Embryonic facial prominence (tissue), 1 donor: ENCODE measurements at regions not wholly inside any gene's neighbourhood (a gene's known extent, or its start where the extent isn't known, plus 50 kb on each side); places are given as distances from the start of the nearest gene placed in this dataset.

Source experiments
- DNase-seq: peaks from one replicate; pipeline ENCODE4 v3.0.0-alpha.2; 2016; ENCODE audit errors: extremely low spot score

DNA sequence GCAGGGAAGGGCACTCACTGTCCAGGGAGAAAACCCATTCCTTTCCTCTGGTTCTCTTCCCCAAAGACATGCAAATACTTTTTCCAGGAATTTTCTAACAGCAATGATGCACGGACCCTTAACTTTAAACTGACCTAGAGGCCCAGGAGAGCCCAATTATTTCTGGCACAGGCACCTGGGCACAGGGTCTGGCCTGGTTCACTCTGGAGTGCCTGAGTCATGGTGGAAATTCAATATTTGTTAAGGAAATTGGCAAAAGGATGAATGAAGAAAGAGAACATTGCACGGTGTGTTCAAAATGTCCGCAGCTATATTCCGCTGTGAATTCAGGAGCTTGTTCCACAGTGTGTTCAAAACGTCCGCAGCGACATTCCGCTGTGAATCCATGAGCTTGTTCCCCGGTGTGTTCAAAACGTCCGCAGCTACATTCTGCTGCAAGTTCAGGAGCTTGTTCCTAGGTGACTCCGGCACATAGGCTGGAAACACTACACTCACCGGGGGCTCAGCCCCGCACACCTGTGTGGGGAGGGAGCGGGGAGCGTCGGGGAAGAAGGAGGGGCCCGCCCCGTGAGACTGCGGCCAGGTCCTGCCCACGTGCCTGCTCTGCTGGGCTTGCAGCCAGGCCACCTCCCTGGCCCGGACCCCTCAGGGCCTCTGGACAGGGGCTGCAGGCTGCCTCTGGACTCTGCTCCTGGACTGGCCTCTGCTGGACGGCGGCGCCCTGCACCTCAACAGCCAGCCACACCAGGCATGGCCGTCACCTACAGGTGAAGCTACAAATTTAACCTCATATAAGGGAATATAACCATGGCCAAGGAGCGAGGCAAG lies 72.0 kb upstream of the FAM20C start:
- DNase-seq: no peak

GRCh38 chr7:121002-121785 lies 71.2 kb upstream of the FAM20C start:
- no peak for DNase-seq

DNA sequence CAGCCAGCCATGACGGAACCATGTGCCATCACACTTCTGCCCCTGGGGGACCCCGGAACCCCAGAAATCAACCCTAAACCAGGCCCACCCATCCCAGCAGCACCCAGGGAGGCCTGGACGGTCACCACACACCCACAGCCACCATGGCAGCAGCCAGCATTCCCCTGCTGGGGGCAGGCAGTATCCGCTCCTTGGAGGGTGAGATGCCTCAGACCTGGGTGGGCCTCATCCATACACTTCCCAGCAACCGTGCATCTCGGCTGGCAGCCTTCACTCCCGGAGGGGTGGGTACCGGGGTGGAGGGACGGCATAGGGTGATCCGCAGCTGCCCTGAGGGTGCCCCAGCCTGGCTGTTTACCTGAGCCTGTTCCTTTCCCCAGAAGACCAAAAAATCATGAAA lies 69.1 kb upstream of the FAM20C start:
- no peak for DNase-seq

- DNase-seq: no peak
Measured at GRCh38 chr7:124130-124949, 68.0 kb upstream of the FAM20C start.

DNA sequence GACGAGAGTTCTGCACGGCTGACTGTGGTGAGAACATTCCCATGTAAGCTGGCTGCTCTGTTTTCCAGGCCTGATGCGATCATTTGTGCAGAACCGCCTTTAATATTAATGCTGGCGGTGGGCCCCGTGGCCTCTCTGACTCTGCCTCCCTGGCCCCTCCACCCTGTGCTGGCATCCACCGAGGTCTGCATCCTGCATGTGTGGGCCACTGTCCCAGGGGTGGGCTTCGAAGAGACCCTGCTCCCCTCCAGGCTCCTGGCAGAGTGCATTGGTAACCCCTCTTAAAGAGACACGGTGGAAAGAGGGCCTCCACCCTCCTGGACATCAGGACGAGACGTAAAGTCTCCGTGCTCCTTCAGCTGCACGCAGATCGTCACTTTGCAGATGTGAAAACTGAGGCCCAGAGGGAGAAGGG lies 67.3 kb upstream of the FAM20C start:
- DNase-seq: no peak

- no peak for DNase-seq
Measured at GRCh38 chr7:125661-126060, 66.7 kb upstream of the FAM20C start.

DNA sequence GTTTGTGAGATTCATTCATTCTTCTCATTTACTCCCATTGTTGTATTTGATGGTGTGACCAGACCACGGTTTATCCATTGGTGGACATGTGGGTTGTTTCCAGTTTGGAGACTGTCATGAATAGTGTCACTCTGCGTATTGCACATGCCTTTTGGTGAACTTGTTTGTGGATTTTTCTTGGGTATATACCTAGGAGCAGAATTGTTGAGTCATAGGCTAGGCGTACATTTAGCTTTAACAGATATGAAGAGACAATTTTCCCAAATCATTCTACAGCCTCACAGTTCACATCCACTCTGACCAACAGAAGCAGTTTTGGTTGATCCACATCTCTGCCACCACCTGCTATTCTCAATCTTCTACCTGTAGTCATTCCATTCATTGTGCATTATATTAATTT lies 66.0 kb upstream of the FAM20C start:
- DNase-seq: no peak

DNA sequence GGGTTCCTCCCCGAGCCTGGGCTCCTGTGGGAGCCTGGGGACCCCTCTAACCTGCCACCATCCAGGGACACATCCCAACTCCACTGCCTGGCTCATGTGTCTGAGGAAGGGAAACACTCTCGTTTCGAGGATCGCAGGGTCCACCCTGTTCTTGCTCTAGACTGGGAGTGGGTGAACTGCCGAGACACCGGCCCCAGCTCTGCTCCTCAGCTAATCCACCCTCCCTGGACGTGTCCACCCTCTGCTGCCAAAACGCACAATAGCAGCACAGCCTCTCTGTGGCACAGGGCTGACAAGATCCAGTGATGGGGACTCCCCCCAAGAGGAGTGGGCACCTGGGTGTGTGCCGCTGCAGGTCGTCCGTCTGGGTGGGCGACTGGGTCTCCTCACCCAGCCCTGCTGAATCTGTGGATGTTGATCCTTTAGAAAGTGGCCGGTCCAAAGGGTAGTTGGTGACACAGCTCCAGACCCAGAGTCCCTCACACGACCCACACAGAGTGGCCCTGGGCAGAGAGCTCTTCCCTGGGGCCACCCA lies 65.2 kb upstream of the FAM20C start:
- no peak for DNase-seq

DNA sequence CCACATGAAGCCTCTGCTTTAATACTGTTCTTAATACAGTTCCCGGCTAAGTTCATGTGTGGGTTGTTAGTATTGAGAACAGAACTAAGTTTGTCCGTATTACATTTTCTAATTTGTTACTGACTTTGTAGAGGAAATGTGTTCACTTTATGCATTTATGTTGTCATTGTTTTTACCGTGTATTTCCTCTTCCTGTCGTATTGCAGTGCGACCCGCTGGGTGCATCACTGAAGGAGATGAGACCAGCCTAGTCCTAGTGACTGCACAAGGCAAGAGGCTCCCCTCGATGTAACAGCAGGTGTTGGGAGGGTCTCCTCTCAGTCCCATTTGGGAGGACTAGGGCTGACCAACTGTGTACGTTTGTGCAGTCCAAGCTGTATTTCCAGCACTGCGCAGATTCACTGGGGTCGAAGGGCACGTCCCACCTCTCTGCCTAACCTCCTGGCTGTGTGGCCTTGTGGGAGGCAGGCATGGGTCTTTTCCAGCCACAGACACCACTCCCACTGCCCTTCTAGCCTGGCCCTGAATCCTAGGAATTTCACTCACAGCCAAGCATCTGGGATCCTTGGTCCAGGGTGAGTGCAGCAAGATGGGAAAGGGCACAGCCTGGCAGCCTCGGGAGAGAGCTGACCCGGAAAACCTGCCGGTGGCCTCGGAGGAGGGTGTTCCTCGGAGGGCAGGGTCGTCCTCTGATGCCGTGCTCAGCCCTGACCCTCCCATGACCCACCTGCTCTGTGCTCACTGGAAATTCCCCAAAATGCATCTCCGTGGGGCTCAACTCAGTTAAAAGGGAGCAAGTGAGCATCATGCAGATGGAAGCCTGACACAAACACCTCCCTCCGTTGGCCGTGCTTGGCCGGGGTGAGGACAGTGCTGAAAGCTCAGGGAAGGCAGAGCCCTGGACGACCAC lies 63.9 kb upstream of the FAM20C start:
- DNase-seq: no peak

GRCh38 chr7:129366-130221 lies 62.8 kb upstream of the FAM20C start:
- no peak for DNase-seq

DNA sequence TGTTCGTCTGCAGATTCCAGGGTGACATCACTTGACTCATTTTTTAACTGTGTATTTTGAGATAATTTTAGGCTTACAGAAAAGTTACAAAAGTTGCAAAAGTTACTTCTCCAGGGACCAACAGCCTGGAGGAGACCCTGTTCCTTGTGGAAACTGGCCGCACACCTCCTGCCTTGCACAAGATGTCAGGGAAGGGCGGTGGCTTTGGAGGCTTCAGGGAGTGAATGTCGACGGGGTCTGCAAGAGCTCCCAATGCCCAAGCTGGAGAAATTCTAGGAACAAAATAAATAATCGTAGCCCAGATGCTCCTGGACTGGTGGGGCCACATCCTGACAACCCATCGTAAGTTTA lies 62.2 kb upstream of the FAM20C start:
- DNase-seq: no peak

DNA sequence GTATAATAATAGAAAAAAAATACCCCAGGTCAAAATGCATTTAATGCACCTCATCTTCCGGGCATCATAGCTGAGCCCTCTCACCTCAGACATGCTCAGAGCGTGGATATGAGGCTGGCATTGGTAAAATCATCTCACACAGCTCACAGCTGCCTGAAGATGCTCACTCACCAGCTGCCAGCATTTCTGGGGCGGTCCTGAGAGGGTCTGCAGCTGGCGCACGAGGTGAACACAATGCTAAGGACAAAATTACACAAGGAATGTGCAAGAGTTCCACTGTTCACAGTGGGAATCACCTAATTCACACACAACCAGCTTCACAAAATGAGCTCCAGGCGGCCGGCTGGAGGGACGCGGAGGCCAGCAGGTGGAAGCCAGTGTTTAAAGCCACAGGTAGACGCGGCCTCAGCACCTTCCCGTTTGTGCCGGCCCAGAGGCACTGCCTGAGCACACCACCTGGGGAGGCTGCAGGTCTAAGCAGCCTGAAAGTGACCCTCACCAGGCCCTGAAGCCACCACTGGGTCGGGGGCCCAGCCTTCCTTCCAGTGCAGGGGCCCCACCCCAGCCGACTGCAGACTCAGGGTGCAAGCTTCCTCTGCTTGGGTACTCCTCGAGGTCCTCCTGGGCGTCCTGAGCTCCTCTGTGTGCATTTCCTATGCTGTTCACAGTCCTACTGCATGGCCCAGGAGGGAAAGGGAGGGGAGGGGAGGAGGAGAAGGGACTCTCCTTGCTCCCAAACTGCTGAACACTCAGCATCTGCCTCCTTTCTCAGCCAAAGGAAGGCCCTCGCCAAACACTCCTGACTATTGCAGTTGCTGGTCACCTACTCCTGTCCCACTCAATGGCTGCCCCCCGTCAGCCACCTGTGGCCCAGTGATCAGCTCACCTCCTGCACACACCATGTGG lies 61.2 kb upstream of the FAM20C start:
- DNase-seq: no peak

DNA sequence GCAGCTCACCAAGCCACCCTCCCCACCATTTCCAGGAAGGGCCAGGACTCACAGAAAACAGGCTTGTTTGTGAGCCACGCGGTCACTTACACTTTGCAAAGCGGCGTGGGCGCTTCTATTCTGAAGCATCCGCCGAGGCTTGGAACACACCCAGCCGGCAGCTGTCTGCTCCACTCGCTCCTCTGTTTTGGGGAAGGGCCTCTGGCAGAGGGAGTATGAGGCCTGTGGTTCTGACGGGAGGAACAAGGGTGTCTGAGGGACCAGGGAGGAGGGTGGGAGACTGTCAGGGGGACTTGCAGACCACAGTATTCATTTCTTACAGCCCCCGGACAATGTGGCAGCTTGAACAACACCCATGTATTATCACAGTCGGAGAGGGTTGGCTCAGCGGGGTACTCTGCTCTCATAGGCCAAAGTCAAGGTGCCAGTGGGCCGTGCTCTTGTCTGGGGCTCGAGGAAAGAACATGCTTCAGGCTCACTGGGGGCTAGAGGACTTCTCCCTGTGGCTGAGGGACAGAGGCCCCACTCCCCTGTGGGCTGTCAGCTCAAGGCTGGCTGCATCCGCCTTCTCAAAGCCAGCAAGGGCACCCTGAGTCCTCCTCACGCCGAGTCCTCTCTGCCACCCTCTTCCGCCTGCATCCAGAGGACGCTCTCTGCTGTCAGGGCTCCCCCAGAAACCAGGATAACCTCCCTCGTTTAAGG lies 60.4 kb upstream of the FAM20C start:
- no peak for DNase-seq

GRCh38 chr7:132899-133298 lies 59.5 kb upstream of the FAM20C start:
- DNase-seq: no peak

DNA sequence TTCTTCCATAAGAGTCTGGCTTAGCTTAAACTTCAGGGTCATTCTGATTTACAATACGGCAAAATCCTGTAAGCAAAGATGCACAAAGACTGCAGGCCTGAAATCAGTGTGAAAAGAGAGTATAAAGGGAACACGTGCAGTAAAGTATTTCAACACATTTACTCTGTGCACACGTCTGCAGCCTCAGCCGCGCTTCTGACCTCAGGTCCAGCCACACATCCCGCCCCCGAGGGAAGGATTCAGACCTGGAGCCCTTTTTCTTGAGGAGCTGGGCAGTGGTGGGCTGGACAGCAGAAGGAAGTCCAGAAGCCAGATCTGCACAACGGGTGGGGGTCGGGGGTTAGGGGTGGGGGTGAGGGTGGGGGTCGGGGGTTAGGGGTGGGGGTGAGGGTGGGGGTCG lies 58.9 kb upstream of the FAM20C start:
- no peak for DNase-seq

GRCh38 chr7:134029-134428 lies 58.3 kb upstream of the FAM20C start:
- DNase-seq: no peak

- no peak for DNase-seq
Measured at GRCh38 chr7:134561-135256, 57.7 kb upstream of the FAM20C start.

- no peak for DNase-seq
Measured at GRCh38 chr7:135257-135653, 57.1 kb upstream of the FAM20C start.
